CD14-positive monocyte (primary cell): ENCODE measurements at regions not wholly inside any gene's neighbourhood (a gene's known extent, or its start where the extent isn't known, plus 50 kb on each side); places are given as distances from the start of the nearest gene placed in this dataset.

Experiments
- DNase-seq, 3 donors: peaks; one replicate each; pipeline ENCODE4 v3.0.0-alpha.2; 2011 to 2022
- H2AFZ ChIP-seq: 2 replicates; pipeline ENCODE4 v1.6.0; 2012; ENCODE audit warnings: mild to moderate bottlenecking, low read depth, low read length, inconsistent platforms; ENCODE audit not compliant: insufficient read depth, poor library complexity, severe bottlenecking
- H3K27ac ChIP-seq, 2 donors: 1 replicate in 1 of 2; 2 replicates in 1 of 2; pipeline ENCODE4 v1.5.1; 2012 to 2013; ENCODE audit warnings: low read length in 2 of 2, control low read depth in 1 of 2, inconsistent platforms in 1 of 2, low read depth in 1 of 2, mild to moderate bottlenecking in 1 of 2
- H3K27me3 ChIP-seq, 2 donors: one replicate each; pipeline versions ENCODE4 v1.6.0 to v1.6.1; 2011 to 2013; ENCODE audit warnings: low read length in 2 of 2; ENCODE audit not compliant: control insufficient read depth in 2 of 2, insufficient read depth in 2 of 2
- H3K36me3 ChIP-seq, 2 donors: replicated peaks in 1 of 2; 1 replicate in 1 of 2; 2 replicates in 1 of 2; pipeline versions ENCODE4 v1.5.1 to v1.6.1; 2012 to 2013; ENCODE audit warnings: low read length in 2 of 2, control low read depth in 1 of 2, inconsistent platforms in 1 of 2, mild to moderate bottlenecking in 1 of 2; ENCODE audit not compliant: insufficient read depth in 2 of 2, control insufficient read depth in 1 of 2
- H3K4me1 ChIP-seq, 2 donors: 1 replicate in 1 of 2; 2 replicates in 1 of 2; pipeline versions ENCODE4 v1.5.1 to v1.6.1; 2012 to 2013; ENCODE audit warnings: low read length in 2 of 2, control low read depth in 1 of 2, inconsistent platforms in 1 of 2, mild to moderate bottlenecking in 1 of 2, moderate library complexity in 1 of 2; ENCODE audit not compliant: insufficient read depth in 2 of 2, control insufficient read depth in 1 of 2
- H3K4me2 ChIP-seq: replicated peaks from 2 replicates; pipeline ENCODE3; 2012; ENCODE audit warnings: low read length, moderate library complexity, mild to moderate bottlenecking; ENCODE audit not compliant: poor library complexity, severe bottlenecking; ENCODE audit errors: extremely low read depth
- H3K4me3 ChIP-seq, 3 experiments: fragments of 200-600 bp in 1 of 3; sonication (generic) in 1 of 3; replicated peaks in 1 of 3; 1 replicate in 2 of 3; 2 replicates in 1 of 3; pipeline ENCODE4 v1.5.1; 2011 to 2013; ENCODE audit warnings: low read length in 3 of 3, mild to moderate bottlenecking in 3 of 3, control low read depth in 2 of 3, low read depth in 2 of 3, inconsistent platforms in 1 of 3, moderate library complexity in 1 of 3
- H3K79me2 ChIP-seq: 2 replicates; pipeline ENCODE4 v1.6.0; 2012; ENCODE audit warnings: mild to moderate bottlenecking, control low read depth, inconsistent platforms, low read length, moderate library complexity; ENCODE audit not compliant: insufficient read depth
- H3K9ac ChIP-seq: 2 replicates; pipeline ENCODE4 v1.6.0; 2017; ENCODE audit warnings: low read length, mild to moderate bottlenecking; ENCODE audit not compliant: insufficient read depth, poor library complexity, severe bottlenecking
- H3K9me3 ChIP-seq, 2 donors: replicated peaks in 1 of 2; 1 replicate in 1 of 2; 2 replicates in 1 of 2; pipeline versions ENCODE4 v1.5.1 to v1.6.1; 2012 to 2013; ENCODE audit warnings: low read length in 2 of 2, control low read depth in 1 of 2; ENCODE audit not compliant: control insufficient read depth in 1 of 2, insufficient read depth in 1 of 2
- H4K20me1 ChIP-seq: 2 replicates; pipeline ENCODE4 v1.6.0; 2012; ENCODE audit warnings: mild to moderate bottlenecking, low read length, control low read depth, moderate library complexity; ENCODE audit not compliant: insufficient read depth
- H3K27ac Mint-ChIP-seq, 7 donors: one replicate each; pipeline ENCODE4 v1.8.0; 2020; ENCODE audit warnings: mild to moderate bottlenecking in 7 of 7, mixed read lengths in 7 of 7, moderate library complexity in 6 of 7, inconsistent platforms in 2 of 7
- H3K27me3 Mint-ChIP-seq, 3 donors: one replicate each; pipeline ENCODE4 v1.8.0; 2021 to 2022; ENCODE audit warnings: low read depth in 3 of 3, mild to moderate bottlenecking in 3 of 3, mixed read lengths in 3 of 3, moderate library complexity in 3 of 3, inconsistent platforms in 1 of 3
- H3K36me3 Mint-ChIP-seq, 2 donors: one replicate each; pipeline ENCODE4 v1.8.0; 2020; ENCODE audit warnings: mixed read lengths in 2 of 2, inconsistent platforms in 1 of 2, mild to moderate bottlenecking in 1 of 2
- H3K4me1 Mint-ChIP-seq: one replicate; pipeline ENCODE4 v1.8.0; 2020; ENCODE audit warnings: mild to moderate bottlenecking, mixed read lengths
- H3K4me3 Mint-ChIP-seq, 2 donors: one replicate each; pipeline ENCODE4 v1.8.0; 2020; ENCODE audit warnings: mild to moderate bottlenecking in 2 of 2, mixed read lengths in 2 of 2, moderate library complexity in 1 of 2
- H3K9me3 Mint-ChIP-seq, 7 donors: one replicate each; pipeline ENCODE4 v1.8.0; 2020 to 2022; ENCODE audit warnings: mixed read lengths in 7 of 7, mild to moderate bottlenecking in 6 of 7, moderate library complexity in 6 of 7, inconsistent platforms in 2 of 7
- CTCF ChIP-seq: fragments of 200-600 bp; IDR thresholded peaks from one replicate; pipeline ENCODE4 v1.8.0; 2022; ENCODE audit warnings: antibody characterized with exemption, mild to moderate bottlenecking
- WGBS: methylation state at CpG from one replicate; pipeline ENCODE4 v1.1.5; 2013; ENCODE audit warnings: missing lambda C conversion rate; ENCODE audit not compliant: insufficient coverage; 5-methylcytosine and 5-hydroxymethylcytosine counted together
- intact Hi-C, 2 donors: fragments of 100-400 bp; cut with micrococcal nuclease; formaldehyde crosslinking; loops; one replicate each; pipeline versions ENCODE4 v1.15.0 to v1.15.1; 2023

GRCh38 chr6:54640911-54641310, 205.7 kb upstream of the FAM83B start:
- no peak overlapping the region for H3K4me3 ChIP-seq
- no peaks in the 10 kb centered on the region for H3K9me3 ChIP-seq
- no peaks in the 10 kb centered on the region for H3K4me1 ChIP-seq
- no peak overlapping the region for H3K27ac Mint-ChIP-seq
- no peak for TF ChIP-seq CTCF
- H3K36me3 Mint-ChIP-seq = no peaks in the 10 kb centered on the region
- no peaks in the 10 kb centered on the region for H3K79me2 ChIP-seq
- H3K9me3 Mint-ChIP-seq = peaks cover 0 to 7% (median 0%) of the 10 kb centered on the region in 7 donors
- no peak overlapping the region for H3K4me3 Mint-ChIP-seq
- H3K4me1 Mint-ChIP-seq = no peaks in the 10 kb centered on the region
- no peak for DNase-seq
- H3K27me3 ChIP-seq = no peaks in the 10 kb centered on the region
- H3K27ac ChIP-seq = no peak overlapping the region
- intact Hi-C loops = no loop called here
- H3K27me3 Mint-ChIP-seq = no peaks in the 10 kb centered on the region
- H3K4me2 ChIP-seq = no peak overlapping the region
- no CpG with 5 or more reads among the region's 1 CpG for WGBS
- no peak overlapping the region for H2AFZ ChIP-seq
- no peaks in the 10 kb centered on the region for H3K36me3 ChIP-seq
- H4K20me1 ChIP-seq = no peaks in the 10 kb centered on the region
- no peak overlapping the region for H3K9ac ChIP-seq

GRCh38 chr6:54646069-54646950, 200.3 kb upstream of the FAM83B start:
- no peaks in the 10 kb centered on the region for H3K27me3 Mint-ChIP-seq
- no peak overlapping the region for H3K4me3 Mint-ChIP-seq
- H3K27ac Mint-ChIP-seq = no peak overlapping the region

More at GRCh38 chr6:54646069-54646950, 200.3 kb upstream of the FAM83B start:
- intact Hi-C loops = no loop called here
- Histone ChIP-seq H3K4me2 (no peak overlapping the region), H3K36me3 (no peaks in the 10 kb centered on the region), H3K9ac (no peak overlapping the region), H3K79me2 (no peaks in the 10 kb centered on the region), H3K27ac (no peak overlapping the region), H3K4me1 (no peaks in the 10 kb centered on the region), H2AFZ (no peak overlapping the region), H3K9me3 (no peaks in the 10 kb centered on the region), H4K20me1 (no peaks in the 10 kb centered on the region), H3K27me3 (no peaks in the 10 kb centered on the region), H3K4me3 (no peak overlapping the region)
- WGBS = no CpG with 5 or more reads among the region's 4 CpGs
- H3K36me3 Mint-ChIP-seq = no peaks in the 10 kb centered on the region
- TF ChIP-seq CTCF = no peak
- no peak for DNase-seq
- H3K4me1 Mint-ChIP-seq = no peaks in the 10 kb centered on the region
- H3K9me3 Mint-ChIP-seq = peaks cover 0 to 7% (median 0%) of the 10 kb centered on the region in 7 donors
